Small intestine (tissue), 7 donors: ENCODE measurements at regions not wholly inside any gene's neighbourhood (a gene's known extent, or its start where the extent isn't known, plus 50 kb on each side); places are given as distances from the start of the nearest gene placed in this dataset.
A peak's percentile ranks its signal among the peaks of the same experiment; 100 is the strongest.
"Not testable (repeated sequence)": the region's sequence is repeated elsewhere in the genome, so short reads cannot be mapped to it uniquely, and the experiment has no call there.

ENCODE experiments used
- DNase-seq, 2 donors: peaks; one replicate each; pipeline versions ENCODE4 v3.0.0 to v3.0.0-alpha.2; 2013
- FAIRE-seq: peaks from 2 replicates; lab custom pipeline; 2012; peaks lifted over from hg19 to GRCh38; lab: Jason Lieb, UNC
- H3K27ac ChIP-seq, 3 donors: one replicate each; pipeline ENCODE4 v1.5.1; 2013; ENCODE audit warnings: low read length in 2 of 3, mild to moderate bottlenecking in 2 of 3, control low read depth in 1 of 3, inconsistent platforms in 1 of 3, low read depth in 1 of 3, moderate library complexity in 1 of 3
- H3K27me3 ChIP-seq, 3 donors: one replicate each; pipeline ENCODE4 v1.6.1; 2013; ENCODE audit warnings: low read length in 3 of 3, inconsistent platforms in 1 of 3; ENCODE audit not compliant: control insufficient read depth in 3 of 3, insufficient read depth in 3 of 3
- H3K36me3 ChIP-seq, 3 donors: one replicate each; pipeline ENCODE4 v1.6.1; 2013; ENCODE audit warnings: low read length in 3 of 3, inconsistent platforms in 1 of 3, low read depth in 1 of 3, mild to moderate bottlenecking in 1 of 3, moderate library complexity in 1 of 3; ENCODE audit not compliant: control insufficient read depth in 3 of 3, insufficient read depth in 2 of 3
- H3K4me1 ChIP-seq, 3 donors: one replicate each; pipeline ENCODE4 v1.6.1; 2013; ENCODE audit warnings: low read length in 2 of 3, inconsistent platforms in 1 of 3, low read depth in 1 of 3, mild to moderate bottlenecking in 1 of 3, moderate library complexity in 1 of 3; ENCODE audit not compliant: control insufficient read depth in 3 of 3, insufficient read depth in 2 of 3
- H3K4me3 ChIP-seq, 3 donors: one replicate each; pipeline ENCODE4 v1.5.1; 2013; ENCODE audit warnings: low read length in 3 of 3, control low read depth in 1 of 3, inconsistent platforms in 1 of 3, low read depth in 1 of 3, mild to moderate bottlenecking in 1 of 3, moderate library complexity in 1 of 3
- H3K9me3 ChIP-seq, 2 donors: one replicate each; pipeline ENCODE4 v1.6.1; 2013; ENCODE audit warnings: low read depth in 1 of 2, low read length in 1 of 2; ENCODE audit not compliant: control insufficient read depth in 2 of 2, insufficient read depth in 1 of 2
- WGBS, 3 donors: extraction: QIAGEN DNeasy Blood & Tissue Kit; methylation state at CpG; one replicate each; pipeline ENCODE4 v1.1.7; 2013; 5-methylcytosine and 5-hydroxymethylcytosine counted together
- donor health status: healthy with polysubstance abuse.
- donor health status: control.
- donor health status: control.
- donor health status: Bipolar disorder and iron deficiency.
- donor health status: healthy.

DNA sequence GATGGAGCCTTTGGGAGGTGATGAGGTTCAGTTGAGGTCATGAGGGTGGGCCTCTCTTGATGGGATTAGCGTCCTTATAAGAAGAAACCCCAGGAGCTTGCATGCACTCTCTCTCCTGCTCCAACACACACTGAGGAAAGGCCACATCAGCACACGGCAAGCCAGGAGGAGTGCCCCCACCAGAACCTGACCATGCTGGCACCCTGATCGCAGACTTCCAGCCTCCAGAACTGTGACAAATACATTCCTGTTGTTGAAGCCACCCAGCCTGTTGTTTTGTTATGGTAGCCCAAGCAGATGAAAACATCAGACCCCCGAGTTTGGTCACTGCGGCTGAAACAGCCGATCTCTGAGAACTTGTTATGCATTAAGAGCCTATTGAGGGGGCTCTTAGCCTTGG is 64.8 kb upstream of the SOD1 start:
- Histone ChIP-seq H3K27ac (no peak overlapping the region), H3K36me3 (no peaks in the 10 kb centered on the region), H3K4me1 (no peaks in the 10 kb centered on the region), H3K4me3 (no peak overlapping the region), H3K27me3 (peaks cover 0 to 2% (median 0%) of the 10 kb centered on the region in 3 donors), H3K9me3 (peaks cover 0 to 11% of the 10 kb centered on the region in 2 donors)
- 87 to 91% (median 90%) methylated on average over 6 of the region's 6 CpGs for WGBS, 3 donors
- DNase-seq = no peak
- FAIRE-seq = no peak

DNA sequence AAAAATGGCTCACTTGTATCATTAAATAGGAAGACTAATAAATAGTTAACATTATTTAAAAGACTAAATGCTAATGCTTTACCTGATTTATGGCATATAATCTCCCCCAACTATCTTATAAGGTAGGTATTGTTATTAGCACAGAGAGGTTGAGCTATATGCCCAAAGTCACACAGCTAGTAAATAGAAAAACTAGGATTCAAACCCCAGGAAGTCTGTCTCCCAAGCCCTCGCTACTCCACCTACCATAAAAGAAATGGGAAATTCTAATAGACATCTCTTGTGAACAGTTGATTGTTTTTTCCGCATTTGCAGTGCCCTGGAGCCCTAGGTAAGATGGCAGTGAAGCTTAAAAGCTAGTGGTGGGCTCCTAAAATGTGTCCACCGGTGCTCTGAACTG is 65.2 kb upstream of the SOD1 start:
- H3K4me1 ChIP-seq = no peaks in the 10 kb centered on the region
- FAIRE-seq (no peak), DNase-seq (no peak)
- peaks cover 0 to 11% of the 10 kb centered on the region in 2 donors for H3K9me3 ChIP-seq
- WGBS, 3 donors = 75 to 84% (median 80%) methylated on average over 3 of the region's 3 CpGs
- no peak overlapping the region for H3K27ac ChIP-seq
- H3K36me3 ChIP-seq = no peaks in the 10 kb centered on the region
- H3K27me3 ChIP-seq = peaks cover 0 to 2% (median 0%) of the 10 kb centered on the region in 3 donors
- no peak overlapping the region for H3K4me3 ChIP-seq

DNA sequence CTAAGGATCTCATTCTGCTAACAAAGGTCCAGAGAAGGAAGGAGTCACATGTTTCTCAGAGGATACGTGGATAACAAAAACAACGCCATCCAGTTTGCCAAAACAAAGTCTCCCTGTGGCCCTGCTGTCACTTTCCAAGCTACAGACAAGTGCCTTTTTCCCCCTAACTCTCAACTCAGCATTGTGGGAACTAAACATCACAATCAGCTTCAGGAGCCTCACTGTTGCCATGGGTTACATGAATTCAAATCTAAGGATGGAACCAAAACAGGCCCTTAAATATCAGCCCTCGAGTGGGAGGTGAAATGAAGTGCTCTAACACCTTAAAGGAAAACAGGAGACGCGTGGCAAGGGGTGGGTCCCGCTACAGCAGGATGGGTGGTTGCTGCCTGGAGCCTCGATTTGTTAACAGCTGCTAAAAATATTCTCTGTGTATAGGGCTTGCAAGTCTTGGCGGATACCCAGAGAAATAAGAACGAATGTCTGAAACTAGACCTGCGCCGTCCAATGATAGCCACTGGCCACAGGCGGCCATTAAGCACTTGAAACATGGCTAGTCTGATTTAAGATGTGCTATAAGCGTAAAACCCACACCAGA is 66.4 kb upstream of the SOD1 start:
- FAIRE-seq = no peak

DNA sequence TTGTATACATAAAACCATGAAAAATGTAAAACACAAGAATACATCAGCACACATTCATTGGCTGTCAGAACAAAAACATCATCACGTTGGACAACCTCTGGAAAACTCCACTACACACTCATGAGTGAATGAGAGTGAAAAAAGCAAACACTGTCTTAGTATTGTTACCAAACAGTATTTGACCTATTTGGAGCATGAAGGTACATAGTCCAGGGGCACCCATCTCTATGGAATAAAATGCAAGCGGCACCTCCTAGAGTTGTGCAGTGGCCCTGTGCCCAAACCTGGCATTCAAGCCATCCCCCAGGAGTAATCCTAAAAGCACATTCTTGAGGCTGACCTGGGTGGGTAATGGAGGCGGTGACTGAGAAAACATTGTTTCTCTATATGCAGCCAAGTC is 67.0 kb upstream of the SOD1 start:
- WGBS, 3 donors = 66 to 78% (median 67%) methylated on average over 3 of the region's 3 CpGs
- Histone ChIP-seq H3K27me3 (peaks cover 0 to 2% (median 0%) of the 10 kb centered on the region in 3 donors), H3K4me3 (no peak overlapping the region), H3K27ac (no peak overlapping the region), H3K4me1 (no peaks in the 10 kb centered on the region), H3K36me3 (no peaks in the 10 kb centered on the region), H3K9me3 (peaks cover 0 to 11% of the 10 kb centered on the region in 2 donors)
- DNase-seq (no peak), FAIRE-seq (no peak)

More for the DNA sequence above, 66.4 kb upstream of the SOD1 start:
- Histone ChIP-seq H3K36me3 (no peaks in the 10 kb centered on the region), H3K27me3 (peaks cover 0 to 2% (median 0%) of the 10 kb centered on the region in 3 donors), H3K4me1 (no peaks in the 10 kb centered on the region), H3K4me3 (no peak overlapping the region), H3K9me3 (peaks cover 0 to 11% of the 10 kb centered on the region in 2 donors), H3K27ac (no peak overlapping the region)
- DNase-seq = no peak
- 63 to 70% (median 70%) methylated on average over 13 of the region's 13 CpGs for WGBS, 3 donors

DNA sequence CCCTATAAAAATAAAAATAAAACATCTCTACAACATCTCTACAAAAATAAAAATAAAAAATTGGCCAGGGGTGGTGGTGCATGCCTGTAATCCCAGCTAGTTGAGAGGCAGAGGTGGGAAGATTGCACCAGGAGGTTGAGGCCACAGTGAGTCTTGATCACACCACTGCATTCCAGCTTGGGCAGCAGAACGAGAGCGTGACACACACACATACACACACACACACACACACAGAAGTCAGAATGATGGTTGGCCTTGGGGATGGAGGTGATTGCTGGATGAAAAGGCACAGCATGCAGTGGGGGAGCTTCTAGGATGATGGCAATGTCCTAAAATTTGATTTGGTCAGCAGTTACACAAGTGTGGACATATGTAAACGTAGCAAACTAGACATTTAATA is 69.7 kb upstream of the SOD1 start:
- Histone ChIP-seq H3K4me1 (no peaks in the 10 kb centered on the region), H3K4me3 (no peak overlapping the region), H3K27me3 (no peaks in the 10 kb centered on the region), H3K36me3 (no peaks in the 10 kb centered on the region), H3K27ac (no peak overlapping the region), H3K9me3 (peaks cover 0 to 2% of the 10 kb centered on the region in 2 donors)
- DNase-seq = no peak
- WGBS, 3 donors = 72 to 82% (median 76%) methylated on average over 3 of the region's 3 CpGs
- FAIRE-seq = no peak

DNA sequence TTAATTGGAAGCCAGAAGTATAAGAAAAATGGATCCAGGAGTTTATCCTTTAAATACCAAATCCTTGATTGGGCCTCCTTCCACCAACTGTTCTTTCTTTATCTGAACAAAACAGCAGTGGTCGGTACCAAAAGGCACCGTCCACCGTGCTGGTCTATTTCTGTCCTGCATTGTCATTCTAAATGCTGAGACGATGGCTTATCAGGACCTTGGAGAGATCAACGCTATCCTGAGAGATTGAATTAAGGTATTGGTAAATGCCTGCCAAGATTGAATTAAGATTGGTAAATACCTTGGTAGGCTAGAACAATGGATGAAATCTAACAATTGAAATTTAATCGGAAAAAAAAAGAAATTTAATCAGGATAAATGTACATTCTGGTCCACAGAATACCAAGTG is 73.4 kb upstream of the SOD1 start:
- Histone ChIP-seq H3K4me3 (no peak overlapping the region), H3K9me3 (no peaks in the 10 kb centered on the region), H3K27ac (no peak overlapping the region), H3K36me3 (no peaks in the 10 kb centered on the region), H3K4me1 (no peaks in the 10 kb centered on the region), H3K27me3 (no peaks in the 10 kb centered on the region)
- WGBS, 3 donors = 66 to 70% (median 67%) methylated on average over 6 of the region's 6 CpGs
- no peak for DNase-seq
- FAIRE-seq = no peak

DNA sequence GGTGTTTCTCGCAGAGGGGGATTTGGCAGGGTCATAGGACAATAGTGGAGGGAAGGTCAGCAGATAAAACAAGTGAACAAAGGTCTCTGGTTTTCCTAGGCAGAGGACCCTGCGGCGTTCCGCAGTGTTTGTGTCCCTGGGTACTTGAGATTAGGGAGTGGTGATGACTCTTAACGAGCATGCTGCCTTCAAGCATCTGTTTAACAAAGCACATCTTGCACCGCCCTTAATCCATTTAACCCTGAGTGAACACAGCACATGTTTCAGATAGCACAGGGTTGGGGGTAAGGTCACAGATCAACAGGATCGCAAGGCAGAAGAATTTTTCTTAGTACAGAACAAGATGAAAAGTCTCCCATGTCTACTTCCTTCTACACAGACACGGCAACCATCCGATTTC is 75.6 kb upstream of the SOD1 start:
- not testable (repeated sequence) for FAIRE-seq, H3K36me3 ChIP-seq, H3K9me3 ChIP-seq, H3K4me3 ChIP-seq, DNase-seq, H3K27me3 ChIP-seq, H3K4me1 ChIP-seq, H3K27ac ChIP-seq
- WGBS, 3 donors = 51 to 67% (median 62%) methylated on average over 6 to 7 of the region's 9 CpGs

DNA sequence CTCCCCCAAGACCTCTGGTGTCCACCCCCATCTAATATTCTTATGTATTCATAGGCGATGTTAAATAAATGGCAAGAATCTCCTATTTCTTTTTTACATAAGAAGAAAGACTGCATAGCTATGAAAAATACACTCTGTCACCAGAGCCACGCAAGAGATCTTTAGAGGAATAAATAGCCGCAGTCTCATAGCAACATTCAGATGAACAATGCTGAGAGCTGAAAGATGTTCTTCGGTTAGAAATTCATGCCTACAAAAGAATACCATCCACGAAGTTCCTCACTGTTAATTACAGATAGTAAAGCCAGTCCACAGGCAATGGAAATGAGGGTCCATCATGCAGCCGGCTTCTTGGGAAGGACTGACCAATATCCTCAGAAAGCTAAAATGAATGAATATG is 76.0 kb upstream of the SOD1 start:
- no peaks in the 10 kb centered on the region for H3K9me3 ChIP-seq

DNA sequence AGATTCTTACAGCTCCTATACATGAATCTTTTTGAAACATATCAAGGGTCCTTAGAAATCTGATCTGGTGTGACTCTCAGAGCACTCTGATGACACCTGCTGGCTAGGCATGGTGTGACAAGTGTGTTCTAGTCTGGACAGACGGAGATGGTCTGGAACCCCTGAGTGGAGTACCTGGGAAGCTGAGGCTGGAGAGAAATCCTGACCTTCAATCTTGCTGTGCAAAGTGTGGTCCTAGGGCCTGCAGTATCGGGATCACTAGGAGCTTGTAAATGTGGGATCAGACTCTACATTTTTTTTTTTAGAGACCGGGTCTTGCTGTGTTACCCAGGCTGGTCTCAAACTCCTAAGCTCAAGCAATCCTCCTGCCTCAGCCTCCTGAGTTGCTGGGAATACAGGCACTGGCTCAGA is 78.6 kb upstream of the SOD1 start:
- Histone ChIP-seq H3K27ac (no peak overlapping the region), H3K36me3 (no peaks in the 10 kb centered on the region), H3K27me3 (no peaks in the 10 kb centered on the region), H3K4me1 (no peaks in the 10 kb centered on the region), H3K9me3 (no peaks in the 10 kb centered on the region), H3K4me3 (no peak overlapping the region)
- 27 to 38% (median 35%) methylated on average over 3 of the region's 3 CpGs for WGBS, 3 donors
- FAIRE-seq (no peak), DNase-seq (peak; percentile 60 to 65)

More for the DNA sequence above, 76.0 kb upstream of the SOD1 start:
- DNase-seq (no peak), FAIRE-seq (no peak)
- Histone ChIP-seq H3K4me1 (no peaks in the 10 kb centered on the region), H3K4me3 (no peak overlapping the region), H3K27me3 (no peaks in the 10 kb centered on the region), H3K27ac (no peak overlapping the region), H3K36me3 (no peaks in the 10 kb centered on the region)
- WGBS, 3 donors = 78 to 82% (median 79%) methylated on average over 6 of the region's 6 CpGs
